Naive thymus-derived CD4-positive, alpha-beta T cell (primary cell): ENCODE measurements at regions not wholly inside any gene's neighbourhood (a gene's known extent, or its start where the extent isn't known, plus 50 kb on each side); places are given as distances from the start of the nearest gene placed in this dataset.

Experiments used
- ATAC-seq: fragments of 150-1000 bp; cut with Tn5 transposase; 2 replicates; pipeline ENCODE4 v1.10.0; 2021; ENCODE audit warnings: mild to moderate bottlenecking, moderate library complexity
- CTCF ChIA-PET: fragments of 350-600 bp; sonication (Branson Sonifier 250); formaldehyde crosslinking; loops from one replicate; lab custom pipeline; 2021; ENCODE audit warnings: antibody characterized with exemption; lab: Charles Lee
- POLR2A ChIA-PET: fragments of 350-600 bp; sonication (Branson Sonifier 250); formaldehyde crosslinking; loops from one replicate; lab custom pipeline; 2021; ENCODE audit warnings: antibody characterized with exemption, inconsistent platforms; lab: Charles Lee
- DNase-seq, 9 donors: peaks; one replicate each; pipeline versions ENCODE4 v3.0.0 to v3.0.0-alpha.2; 2020 to 2022; ENCODE audit warnings: mixed read lengths in 1 of 9
- H3K27ac ChIP-seq: one replicate; pipeline ENCODE4 v1.7.0; 2013; ENCODE audit warnings: mild to moderate bottlenecking, low read depth, low read length, moderate library complexity
- H3K27me3 ChIP-seq, 2 donors: one replicate each; pipeline ENCODE4 v1.7.0; 2013; ENCODE audit warnings: low read length in 2 of 2, mild to moderate bottlenecking in 2 of 2, moderate library complexity in 2 of 2; ENCODE audit not compliant: control insufficient read depth in 2 of 2, insufficient read depth in 2 of 2
- H3K36me3 ChIP-seq, 3 experiments: 1 replicate in 2 of 3; 2 replicates in 1 of 3; pipeline ENCODE4 v1.7.0; 2013; ENCODE audit warnings: low read length in 3 of 3, mild to moderate bottlenecking in 3 of 3, moderate library complexity in 1 of 3; ENCODE audit not compliant: insufficient read depth in 3 of 3, control insufficient read depth in 2 of 3
- H3K4me1 ChIP-seq, 2 donors: one replicate each; pipeline ENCODE4 v1.7.0; 2013; ENCODE audit warnings: low read length in 2 of 2, mild to moderate bottlenecking in 2 of 2, moderate library complexity in 1 of 2; ENCODE audit not compliant: control insufficient read depth in 2 of 2, insufficient read depth in 2 of 2
- H3K4me3 ChIP-seq: 2 replicates; pipeline ENCODE4 v1.7.0; 2013; ENCODE audit warnings: mild to moderate bottlenecking, low read length
- H3K9me3 ChIP-seq, 3 experiments: 1 replicate in 2 of 3; 2 replicates in 1 of 3; pipeline ENCODE4 v1.7.0; 2013; ENCODE audit warnings: low read length in 3 of 3; ENCODE audit not compliant: control insufficient read depth in 2 of 3
- H3K27ac Mint-ChIP-seq, 9 donors: one replicate each; pipeline ENCODE4 v1.8.0; 2020 to 2022; ENCODE audit warnings: mixed read lengths in 9 of 9, mild to moderate bottlenecking in 8 of 9, moderate library complexity in 5 of 9, inconsistent platforms in 2 of 9
- H3K27me3 Mint-ChIP-seq, 5 donors: one replicate each; pipeline ENCODE4 v1.8.0; 2021 to 2022; ENCODE audit warnings: mixed read lengths in 5 of 5, mild to moderate bottlenecking in 1 of 5
- H3K36me3 Mint-ChIP-seq, 5 donors: one replicate each; pipeline ENCODE4 v1.8.0; 2020 to 2022; ENCODE audit warnings: mixed read lengths in 5 of 5, mild to moderate bottlenecking in 3 of 5, inconsistent platforms in 1 of 5
- H3K4me1 Mint-ChIP-seq, 7 donors: one replicate each; pipeline ENCODE4 v1.8.0; 2020 to 2022; ENCODE audit warnings: mixed read lengths in 7 of 7, mild to moderate bottlenecking in 3 of 7, inconsistent platforms in 1 of 7
- H3K4me3 Mint-ChIP-seq, 10 donors: one replicate each; pipeline ENCODE4 v1.8.0; 2020 to 2022; ENCODE audit warnings: mild to moderate bottlenecking in 10 of 10, mixed read lengths in 10 of 10, moderate library complexity in 6 of 10, inconsistent platforms in 2 of 10
- H3K9me3 Mint-ChIP-seq, 11 donors: one replicate each; pipeline ENCODE4 v1.8.0; 2020 to 2022; ENCODE audit warnings: mixed read lengths in 11 of 11, mild to moderate bottlenecking in 4 of 11, inconsistent platforms in 1 of 11, moderate library complexity in 1 of 11
- intact Hi-C, 2 donors: fragments of 100-400 bp; cut with micrococcal nuclease; formaldehyde crosslinking; loops; one replicate each; pipeline ENCODE4 v1.15.1; 2023

DNA sequence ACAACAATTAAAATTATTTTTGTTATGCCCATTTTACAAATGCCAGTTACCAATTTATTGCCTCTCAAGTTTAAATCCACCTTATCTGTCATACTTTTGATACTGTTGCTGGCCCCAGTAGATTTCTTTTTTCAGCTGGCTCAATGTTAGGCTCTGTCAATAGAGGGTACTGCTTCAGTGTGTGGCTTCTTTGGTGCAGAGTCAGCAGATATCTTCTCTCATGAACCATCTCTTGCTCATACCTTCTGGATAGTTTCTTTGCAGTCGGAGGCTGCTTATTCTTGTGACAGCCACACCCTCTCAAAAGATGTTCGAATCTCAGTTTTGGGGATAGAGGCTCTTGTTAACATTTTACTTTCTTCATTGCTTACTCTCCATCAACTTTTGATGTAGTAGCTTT lies 849.9 kb upstream of the SEMA6A start:
- H3K4me3 Mint-ChIP-seq = no peak overlapping the region
- ChIA-PET CTCF (no interaction called here), POLR2A (no interaction called here)
- no peaks in the 10 kb centered on the region for H3K27me3 Mint-ChIP-seq
- Histone ChIP-seq H3K4me3 (no peak overlapping the region), H3K4me1 (no peaks in the 10 kb centered on the region), H3K9me3 (peaks cover 0 to 3% (median 0%) of the 10 kb centered on the region in 3 experiments), H3K36me3 (no peaks in the 10 kb centered on the region), H3K27me3 (no peaks in the 10 kb centered on the region), H3K27ac (no peak overlapping the region)
- intact Hi-C loops = no loop called here
- DNase-seq (no peak), ATAC-seq (no peak)
- H3K27ac Mint-ChIP-seq = no peak overlapping the region
- no peaks in the 10 kb centered on the region for H3K36me3 Mint-ChIP-seq
- peaks cover 0 to 21% (median 4%) of the 10 kb centered on the region in 11 donors for H3K9me3 Mint-ChIP-seq
- no peaks in the 10 kb centered on the region for H3K4me1 Mint-ChIP-seq

DNA sequence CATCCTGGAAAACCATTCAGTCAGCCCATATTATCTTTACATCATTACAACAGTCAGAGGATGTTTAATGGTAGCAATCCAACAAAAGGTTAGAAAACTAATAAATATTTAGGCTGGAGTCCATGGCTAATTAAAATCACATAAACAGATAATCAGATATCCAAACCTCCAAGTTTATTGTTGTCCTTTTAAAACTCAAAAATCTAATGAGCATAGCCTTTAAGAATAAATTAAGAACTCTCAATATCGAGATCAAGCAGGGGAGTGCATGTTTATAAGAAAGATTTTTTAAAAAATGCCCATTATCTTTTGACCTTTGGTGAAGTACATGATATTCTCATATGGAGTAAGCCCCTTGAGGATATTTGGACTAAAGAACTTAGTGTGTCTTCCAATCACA lies 842.9 kb upstream of the SEMA6A start:
- POLR2A ChIA-PET = interaction anchor here (0.6 kb wide), 1 partner anchor 30 kb away, joined by 3 read pairs; no protein-coding TSS in a partner anchor
- DNase-seq (no peak), ATAC-seq (no peak)
- H3K4me1 ChIP-seq = no peaks in the 10 kb centered on the region
- H3K27me3 ChIP-seq = no peaks in the 10 kb centered on the region
- H3K27me3 Mint-ChIP-seq = no peaks in the 10 kb centered on the region
- intact Hi-C loops = no loop called here
- peaks cover 0 to 3% (median 0%) of the 10 kb centered on the region in 3 experiments for H3K9me3 ChIP-seq
- H3K36me3 ChIP-seq = no peaks in the 10 kb centered on the region
- H3K9me3 Mint-ChIP-seq = peaks cover 0 to 20% (median 4%) of the 10 kb centered on the region in 11 donors
- CTCF ChIA-PET = no interaction called here
- no peak overlapping the region for H3K4me3 Mint-ChIP-seq
- no peak overlapping the region for H3K27ac Mint-ChIP-seq
- no peaks in the 10 kb centered on the region for H3K36me3 Mint-ChIP-seq
- H3K4me1 Mint-ChIP-seq = no peaks in the 10 kb centered on the region
- H3K27ac ChIP-seq = no peak overlapping the region
- H3K4me3 ChIP-seq = no peak overlapping the region

DNA sequence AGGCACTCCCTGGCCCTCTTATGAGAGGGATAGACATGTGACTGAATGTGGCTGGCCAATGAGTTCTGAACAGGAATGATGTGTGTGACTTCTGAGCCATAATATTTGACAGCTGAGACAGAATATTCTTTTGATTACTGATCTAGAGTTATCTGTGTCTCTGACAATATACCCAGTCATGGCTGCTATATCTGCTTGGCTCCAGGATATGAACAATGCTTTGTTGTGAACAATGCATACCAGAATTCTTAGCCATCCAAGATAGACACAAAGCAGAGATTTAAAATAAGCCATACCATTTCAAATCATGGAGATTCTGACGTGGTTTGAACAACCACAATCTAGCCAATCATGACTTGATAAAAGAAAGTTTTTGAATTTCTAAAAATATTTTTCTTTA lies 840.3 kb upstream of the SEMA6A start:
- ChIA-PET CTCF (no interaction called here), POLR2A (no interaction called here)
- H3K4me3 Mint-ChIP-seq = no peak overlapping the region
- no peaks in the 10 kb centered on the region for H3K27me3 Mint-ChIP-seq
- H3K27ac ChIP-seq = no peak overlapping the region
- no peak overlapping the region for H3K27ac Mint-ChIP-seq
- no peaks in the 10 kb centered on the region for H3K36me3 Mint-ChIP-seq
- DNase-seq = no peak
- no peak for ATAC-seq
- peaks cover 0 to 11% (median 0%) of the 10 kb centered on the region in 11 donors for H3K9me3 Mint-ChIP-seq
- H3K27me3 ChIP-seq = no peaks in the 10 kb centered on the region
- no peaks in the 10 kb centered on the region for H3K36me3 ChIP-seq
- no peaks in the 10 kb centered on the region for H3K9me3 ChIP-seq
- H3K4me3 ChIP-seq = no peak overlapping the region
- no peaks in the 10 kb centered on the region for H3K4me1 Mint-ChIP-seq
- intact Hi-C loops = no loop called here
- H3K4me1 ChIP-seq = no peaks in the 10 kb centered on the region

DNA sequence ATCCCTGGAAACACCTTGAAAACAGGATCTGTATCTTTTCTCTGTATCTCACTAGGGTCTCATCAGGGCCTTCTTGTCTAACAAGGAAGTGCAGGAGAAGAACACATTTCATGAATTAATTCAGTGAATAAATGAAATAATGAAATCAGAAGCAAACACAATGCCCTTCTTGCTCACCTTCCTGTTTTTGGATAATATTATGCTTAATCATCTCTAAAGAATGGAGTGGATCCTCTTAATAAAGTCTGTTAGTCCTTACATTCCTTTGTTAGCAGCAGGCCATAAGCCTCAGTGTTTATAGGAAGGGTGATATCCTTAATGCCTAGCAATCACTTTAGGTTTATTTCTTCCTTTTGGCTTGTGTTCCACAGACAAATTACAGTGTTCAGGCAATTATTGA lies 837.1 kb upstream of the SEMA6A start:
- no peaks in the 10 kb centered on the region for H3K9me3 ChIP-seq
- intact Hi-C loops = no loop called here
- POLR2A ChIA-PET = no interaction called here
- no peak overlapping the region for H3K4me3 Mint-ChIP-seq
- no peak overlapping the region for H3K27ac Mint-ChIP-seq
- no peak overlapping the region for H3K27ac ChIP-seq
- CTCF ChIA-PET = no interaction called here
- H3K27me3 Mint-ChIP-seq = no peaks in the 10 kb centered on the region
- H3K36me3 ChIP-seq = no peaks in the 10 kb centered on the region
- peaks cover 0 to 2% (median 0%) of the 10 kb centered on the region in 7 donors for H3K4me1 Mint-ChIP-seq
- H3K9me3 Mint-ChIP-seq = peaks cover 0 to 14% (median 2%) of the 10 kb centered on the region in 11 donors
- ATAC-seq (no peak), DNase-seq (no peak)
- no peak overlapping the region for H3K4me3 ChIP-seq
- no peaks in the 10 kb centered on the region for H3K27me3 ChIP-seq
- H3K36me3 Mint-ChIP-seq = no peaks in the 10 kb centered on the region
- H3K4me1 ChIP-seq = no peaks in the 10 kb centered on the region

DNA sequence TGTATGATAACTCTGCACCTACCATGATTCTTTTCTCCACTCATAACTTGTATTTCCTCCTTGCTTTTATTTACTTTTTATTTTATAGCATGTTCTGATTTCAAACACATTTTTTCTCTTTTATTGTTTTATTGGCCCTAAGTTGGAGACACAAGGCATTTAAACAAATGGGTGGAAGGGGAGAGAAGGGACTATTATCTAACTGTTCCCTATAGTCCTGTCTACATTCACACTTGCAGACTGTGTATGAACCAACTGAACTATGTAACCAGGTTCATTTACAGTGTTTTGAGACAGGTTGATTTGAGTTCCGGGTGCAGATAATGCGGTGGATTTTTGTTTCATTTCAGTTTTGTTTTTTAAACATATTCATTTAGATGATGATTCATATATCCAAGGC lies 830.6 kb upstream of the SEMA6A start:
- intact Hi-C loops = no loop called here
- Mint-ChIP-seq H3K27ac (no peak overlapping the region), H3K9me3 (peaks cover 0 to 9% (median 2%) of the 10 kb centered on the region in 11 donors), H3K27me3 (no peaks in the 10 kb centered on the region), H3K4me3 (no peak overlapping the region), H3K36me3 (no peaks in the 10 kb centered on the region), H3K4me1 (peaks cover 0 to 2% (median 0%) of the 10 kb centered on the region in 7 donors)
- no peaks in the 10 kb centered on the region for H3K27me3 ChIP-seq
- H3K27ac ChIP-seq = no peak overlapping the region
- ChIA-PET CTCF (no interaction called here), POLR2A (no interaction called here)
- no peaks in the 10 kb centered on the region for H3K4me1 ChIP-seq
- ATAC-seq = no peak
- H3K4me3 ChIP-seq = no peak overlapping the region
- DNase-seq = no peak
- H3K9me3 ChIP-seq = no peaks in the 10 kb centered on the region
- H3K36me3 ChIP-seq = no peaks in the 10 kb centered on the region

DNA sequence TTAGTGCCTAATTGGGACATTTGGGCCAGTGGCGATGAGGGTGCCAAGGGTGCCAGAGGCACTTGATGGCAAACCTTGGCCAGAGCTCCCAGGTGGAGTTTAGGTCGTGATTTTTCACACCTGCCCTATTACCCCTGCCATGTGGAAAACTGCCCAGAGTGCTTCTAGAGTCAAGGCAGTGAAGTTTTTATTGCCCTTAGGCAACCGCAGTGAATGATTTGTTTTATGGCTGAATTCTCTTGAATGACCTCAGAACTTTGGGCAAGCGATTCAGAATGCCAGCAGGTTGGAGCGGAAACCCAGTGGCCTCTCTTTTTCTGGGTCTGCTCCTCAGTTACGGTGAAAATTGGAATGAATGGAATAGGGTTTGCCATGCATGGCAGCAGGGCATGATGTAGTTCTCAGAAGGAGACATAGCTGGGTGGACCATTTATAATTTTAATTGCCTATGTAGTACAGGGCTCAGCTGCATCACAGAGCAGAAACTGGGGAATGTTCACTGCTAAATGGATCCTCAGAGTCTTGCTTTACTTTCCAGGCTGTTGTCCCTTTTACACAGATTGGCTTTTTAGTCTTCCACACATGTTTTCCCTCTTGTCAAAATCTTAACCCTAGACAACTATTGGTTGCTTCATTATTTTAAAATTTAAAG lies 820.0 kb upstream of the SEMA6A start:
- intact Hi-C loops = no loop called here
- Histone ChIP-seq H3K36me3 (no peaks in the 10 kb centered on the region), H3K27ac (no peak overlapping the region), H3K4me3 (no peak overlapping the region), H3K27me3 (no peaks in the 10 kb centered on the region), H3K4me1 (no peaks in the 10 kb centered on the region), H3K9me3 (no peaks in the 10 kb centered on the region)
- no peaks in the 10 kb centered on the region for H3K36me3 Mint-ChIP-seq
- no peak overlapping the region for H3K27ac Mint-ChIP-seq
- H3K4me1 Mint-ChIP-seq = no peaks in the 10 kb centered on the region
- no peak overlapping the region for H3K4me3 Mint-ChIP-seq
- H3K9me3 Mint-ChIP-seq = peaks cover 0 to 4% (median 0%) of the 10 kb centered on the region in 11 donors
- ATAC-seq (no peak), DNase-seq (no peak)
- H3K27me3 Mint-ChIP-seq = no peaks in the 10 kb centered on the region
- POLR2A ChIA-PET = no interaction called here
- CTCF ChIA-PET = no interaction called here

DNA sequence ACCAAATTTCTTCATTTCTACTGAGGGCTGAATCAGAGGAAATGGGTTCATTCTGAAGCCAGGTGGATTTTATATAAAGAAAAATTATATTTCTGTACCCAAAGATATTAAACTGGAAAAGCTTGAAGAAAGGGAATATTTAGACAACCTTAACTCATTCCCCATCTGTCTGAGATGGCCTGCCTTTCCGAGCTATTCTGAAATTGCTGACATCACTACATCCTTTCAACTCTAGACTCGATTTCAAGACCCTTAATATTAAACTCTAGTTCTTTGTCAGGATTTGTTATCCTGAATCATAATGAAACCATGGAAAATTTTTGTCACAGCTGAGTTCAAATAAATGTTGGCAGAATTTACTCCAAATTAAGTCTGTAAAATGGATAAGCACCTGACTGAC lies 818.5 kb upstream of the SEMA6A start:
- H3K9me3 Mint-ChIP-seq = peaks cover 0 to 4% (median 0%) of the 10 kb centered on the region in 11 donors
- ATAC-seq (no peak), DNase-seq (no peak)
- Histone ChIP-seq H3K27me3 (no peaks in the 10 kb centered on the region), H3K9me3 (no peaks in the 10 kb centered on the region), H3K4me3 (no peak overlapping the region), H3K36me3 (no peaks in the 10 kb centered on the region), H3K4me1 (no peaks in the 10 kb centered on the region), H3K27ac (no peak overlapping the region)
- no peaks in the 10 kb centered on the region for H3K4me1 Mint-ChIP-seq
- H3K4me3 Mint-ChIP-seq = no peak overlapping the region
- H3K27me3 Mint-ChIP-seq = no peaks in the 10 kb centered on the region
- intact Hi-C loops = no loop called here
- CTCF ChIA-PET = no interaction called here
- POLR2A ChIA-PET = no interaction called here
- H3K36me3 Mint-ChIP-seq = no peaks in the 10 kb centered on the region
- no peak overlapping the region for H3K27ac Mint-ChIP-seq
